ENCODE measurements at regions not wholly inside any gene's neighbourhood (a gene's known extent, or its start where the extent isn't known, plus 50 kb on each side); places are given as distances from the start of the nearest gene placed in this dataset.

- Histone ChIP-seq H3K27me3 (ENCODE audit: control insufficient read depth, extremely low read depth, insufficient read depth, low read length) (no peaks in the 10 kb centered on the region), H3K79me2 (ENCODE audit: control insufficient read depth, insufficient read depth, low read length) (no peaks in the 10 kb centered on the region), H3K27ac (ENCODE audit: control insufficient read depth, insufficient read depth, low read length) (no peak overlapping the region), H2AFZ (ENCODE audit: control insufficient read depth, low read length) (no peak overlapping the region), H3K9me3 (ENCODE audit: control insufficient read depth, low read depth, low read length) (no peaks in the 10 kb centered on the region), H3K9me1 (ENCODE audit: control insufficient read depth, extremely low read depth, insufficient read depth, low read length) (no peaks in the 10 kb centered on the region), H3K4me2 (ENCODE audit: control insufficient read depth, extremely low read depth, insufficient read depth, low read depth, low read length) (peak overlapping the region; percentile 4), H3K36me3 (ENCODE audit: control insufficient read depth in 2 of 2, extremely low read depth in 1 of 2, insufficient read depth in 2 of 2, low read length in 2 of 2) (no peaks in the 10 kb centered on the region), H3K9ac (ENCODE audit: control insufficient read depth, extremely low read depth, insufficient read depth, low read length) (no peak overlapping the region), H3K4me1 (ENCODE audit: control insufficient read depth, extremely low read depth, insufficient read depth, low read length) (peaks cover 5% of the 10 kb centered on the region), H4K20me1 (ENCODE audit: control insufficient read depth, extremely low read depth, insufficient read depth, low read length) (no peaks in the 10 kb centered on the region), H3K4me3 (ENCODE audit: control insufficient read depth in 2 of 3, extremely low read depth in 1 of 3, insufficient read depth in 2 of 3, low read depth in 1 of 3, low read length in 3 of 3) (no peak overlapping the region)
- dilution Hi-C loops (cut with MboI; ENCODE audit: extremely low pct_ligation_motif_present, low sequenced_read_pairs) = no loop called here
- FAIRE-seq = no peak
- no peak for DNase-seq (ENCODE audit: low read depth, low spot score)
- TF ChIP-seq CTCF (optimal IDR thresholded peaks at IDR 0.05 in 1 of 3, IDR thresholded peaks at IDR 0.05 in 1 of 3, conservative IDR thresholded peaks at IDR 0.05 in 1 of 3; ENCODE audit: extremely low read depth in 1 of 3, insufficient read depth in 2 of 3, low read length in 3 of 3) (no peak), EZH2 (IDR thresholded peaks at IDR 0.05; ENCODE audit: low read length) (no peak)
Measured at GRCh38 chr10:58052772-58053171, 214.9 kb downstream of the IPMK start.

- Histone ChIP-seq H3K27ac (ENCODE audit: control insufficient read depth, insufficient read depth, low read length) (no peak overlapping the region), H3K79me2 (ENCODE audit: control insufficient read depth, insufficient read depth, low read length) (no peaks in the 10 kb centered on the region), H3K9ac (ENCODE audit: control insufficient read depth, extremely low read depth, insufficient read depth, low read length) (no peak overlapping the region), H3K27me3 (ENCODE audit: control insufficient read depth, extremely low read depth, insufficient read depth, low read length) (no peaks in the 10 kb centered on the region), H3K4me2 (ENCODE audit: control insufficient read depth, extremely low read depth, insufficient read depth, low read depth, low read length) (no peak overlapping the region), H3K9me1 (ENCODE audit: control insufficient read depth, extremely low read depth, insufficient read depth, low read length) (no peaks in the 10 kb centered on the region), H4K20me1 (ENCODE audit: control insufficient read depth, extremely low read depth, insufficient read depth, low read length) (no peaks in the 10 kb centered on the region), H3K9me3 (ENCODE audit: control insufficient read depth, low read depth, low read length) (no peaks in the 10 kb centered on the region), H3K36me3 (ENCODE audit: control insufficient read depth in 2 of 2, extremely low read depth in 1 of 2, insufficient read depth in 2 of 2, low read length in 2 of 2) (no peaks in the 10 kb centered on the region), H3K4me1 (ENCODE audit: control insufficient read depth, extremely low read depth, insufficient read depth, low read length) (peaks cover 5% of the 10 kb centered on the region), H3K4me3 (ENCODE audit: control insufficient read depth in 2 of 3, extremely low read depth in 1 of 3, insufficient read depth in 2 of 3, low read depth in 1 of 3, low read length in 3 of 3) (no peak overlapping the region), H2AFZ (ENCODE audit: control insufficient read depth, low read length) (no peak overlapping the region)
- TF ChIP-seq EZH2 (IDR thresholded peaks at IDR 0.05; ENCODE audit: low read length) = no peak
- no peak for TF ChIP-seq CTCF (optimal IDR thresholded peaks at IDR 0.05 in 1 of 3, IDR thresholded peaks at IDR 0.05 in 1 of 3, conservative IDR thresholded peaks at IDR 0.05 in 1 of 3; ENCODE audit: extremely low read depth in 1 of 3, insufficient read depth in 2 of 3, low read length in 3 of 3)
- DNase-seq (ENCODE audit: low read depth, low spot score) (no peak), FAIRE-seq (no peak)
- dilution Hi-C loops (cut with MboI; ENCODE audit: extremely low pct_ligation_motif_present, low sequenced_read_pairs) = no loop called here
Measured at GRCh38 chr10:58050575-58050974, 217.1 kb downstream of the IPMK start.

Data from keratinocyte (primary cell).